GM12873 (cell line): ENCODE measurements at regions not wholly inside any gene's neighbourhood (a gene's known extent, or its start where the extent isn't known, plus 50 kb on each side); places are given as distances from the start of the nearest gene placed in this dataset.

ENCODE experiments used
- CTCF ChIP-seq: IDR thresholded peaks from 2 replicates; pipeline ENCODE4 v1.5.1; 2012; ENCODE audit warnings: low read depth, mild to moderate bottlenecking, moderate library complexity, low read length, control low read depth; ENCODE audit not compliant: insufficient read depth; ENCODE audit errors: missing control alignments

DNA sequence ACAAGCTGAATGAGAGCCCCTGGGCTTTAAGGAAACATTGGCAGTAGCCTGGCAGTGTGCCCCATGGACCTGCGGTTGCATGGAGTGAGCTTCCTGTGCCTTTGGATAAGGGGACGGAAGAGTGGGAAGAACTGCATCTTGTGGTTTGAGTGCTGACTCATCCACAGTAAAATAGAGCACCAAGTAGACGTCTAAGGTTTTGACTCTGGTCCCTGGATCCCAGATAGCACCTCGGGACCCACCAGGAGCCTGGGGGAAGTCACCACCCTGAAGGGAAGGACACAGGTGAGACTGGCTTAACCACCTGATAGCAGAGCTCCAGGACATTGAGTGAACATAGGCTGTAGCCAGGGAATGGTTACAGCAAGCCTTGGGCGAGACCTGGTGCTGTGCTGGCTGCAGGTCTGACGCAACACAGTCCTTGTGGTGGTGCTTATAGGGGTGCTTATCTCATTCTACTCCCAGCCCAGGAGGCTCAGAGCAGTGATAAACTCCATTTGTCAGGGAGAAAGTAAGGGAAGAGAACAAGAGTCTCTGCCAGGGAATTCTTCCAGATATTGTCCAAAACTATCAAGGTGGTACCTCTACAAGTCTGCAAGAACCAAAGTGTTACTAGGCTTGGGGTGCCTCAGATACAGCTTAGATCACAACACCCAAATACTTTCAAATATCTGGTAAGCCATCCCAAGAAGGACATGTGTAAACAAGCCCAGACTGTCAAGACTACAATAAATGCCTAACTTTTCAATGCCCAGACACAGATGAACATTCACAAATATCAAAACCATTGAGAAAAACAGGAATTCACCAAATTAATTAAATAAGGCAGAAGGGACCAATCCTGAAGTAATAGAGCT, 123.6 kb upstream of the TET2 start:
- no peak for TF ChIP-seq CTCF

DNA sequence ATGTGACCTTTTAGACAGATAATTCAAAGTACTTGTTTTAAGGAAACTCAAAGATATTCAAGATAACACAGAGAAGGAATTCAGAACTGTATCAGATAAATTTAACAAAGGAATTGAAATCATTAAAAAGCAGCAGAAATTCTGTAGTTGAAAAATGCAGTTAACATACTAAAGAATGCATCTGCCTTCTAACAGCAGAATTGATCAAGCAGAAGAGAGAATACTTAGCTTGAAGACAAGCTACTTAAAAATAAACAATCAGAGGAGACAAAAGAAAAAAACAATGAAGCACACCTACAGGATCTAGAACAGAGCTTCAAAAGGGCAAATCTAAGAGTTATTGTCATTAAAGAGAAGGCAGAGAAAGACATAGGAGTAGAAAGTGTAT, 123.0 kb upstream of the TET2 start:
- no peak for TF ChIP-seq CTCF

GRCh38 chr4:105025263-105026017, 121.2 kb upstream of the TET2 start:
- TF ChIP-seq CTCF: no peak

DNA sequence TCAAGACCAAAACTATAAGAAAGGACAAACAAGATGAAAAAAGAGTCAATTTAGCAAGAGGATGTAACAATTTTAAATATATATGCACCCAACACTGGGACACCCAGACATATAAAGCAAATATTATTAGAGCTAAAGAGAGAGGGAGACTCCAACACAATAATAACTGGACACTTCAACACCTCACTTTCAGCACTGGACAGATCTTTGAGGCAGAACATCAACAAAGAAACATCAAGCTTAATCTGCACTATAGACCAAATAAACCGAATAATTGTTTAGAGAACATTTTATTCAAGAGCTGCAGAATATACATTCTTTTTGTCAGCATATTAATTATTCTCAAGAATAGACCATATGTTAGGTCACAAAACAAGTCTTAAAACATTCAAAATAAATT, 109.7 kb upstream of the TET2 start:
- no peak for TF ChIP-seq CTCF

DNA sequence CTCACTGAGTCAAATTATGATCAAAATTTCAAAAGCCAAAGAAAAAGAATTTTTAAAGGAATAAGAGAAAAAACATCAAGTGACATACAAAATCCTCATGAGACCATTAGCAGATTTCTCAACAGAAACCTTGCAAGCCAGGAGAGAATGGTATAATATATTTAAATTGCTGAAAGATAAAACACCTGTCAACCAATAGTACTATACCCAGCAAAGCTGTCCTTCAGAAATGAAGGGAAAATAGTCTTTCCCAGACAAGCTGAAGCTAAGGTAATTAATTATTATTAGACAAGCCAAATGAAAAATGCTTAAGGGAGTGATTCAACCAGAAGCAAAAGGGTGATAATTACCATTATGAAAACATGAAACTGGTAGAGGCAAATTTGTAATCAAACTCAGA, 104.2 kb upstream of the TET2 start:
- no peak for TF ChIP-seq CTCF

- no peak for TF ChIP-seq CTCF
These were observed 95.8 kb upstream of the TET2 start for GRCh38 chr4:105050896-105051295.

- no peak for TF ChIP-seq CTCF
These were observed 89.1 kb upstream of the TET2 start for GRCh38 chr4:105057370-105058105.
